HuH-7 (cell line): ENCODE measurements at regions not wholly inside any gene's neighbourhood (a gene's known extent, or its start where the extent isn't known, plus 50 kb on each side); places are given as distances from the start of the nearest gene placed in this dataset.
"Not testable (repeated sequence)": the region's sequence is repeated elsewhere in the genome, so short reads cannot be mapped to it uniquely, and the experiment has no call there.

Experiments
- DNase-seq: peaks from one replicate; pipeline ENCODE4 v3.0.0; 2011; ENCODE audit warnings: low spot score

- no peak for DNase-seq
Observed at GRCh38 chr4:134145369-134145768, 56.2 kb downstream of the PABPC4L start.

- DNase-seq: no peak
Observed at GRCh38 chr4:134144337-134144736, 57.3 kb downstream of the PABPC4L start.

- no peak for DNase-seq
Observed at GRCh38 chr4:134141728-134142127, 59.9 kb downstream of the PABPC4L start.

GRCh38 chr4:134139188-134139587 is 62.4 kb downstream of the PABPC4L start:
- DNase-seq: no peak

GRCh38 chr4:134132086-134132783 is 69.4 kb downstream of the PABPC4L start:
- no peak for DNase-seq

GRCh38 chr4:134126955-134127354 is 74.6 kb downstream of the PABPC4L start:
- no peak for DNase-seq

GRCh38 chr4:134126000-134126560 is 75.5 kb downstream of the PABPC4L start:
- DNase-seq: no peak

GRCh38 chr4:134122903-134123302 is 78.7 kb downstream of the PABPC4L start:
- DNase-seq: no peak

GRCh38 chr4:134117392-134118183 is 84.0 kb downstream of the PABPC4L start:
- DNase-seq: no peak

- no peak for DNase-seq
Observed at GRCh38 chr4:134089885-134090284, 111.7 kb downstream of the PABPC4L start.

- DNase-seq: no peak
Observed at GRCh38 chr4:134085496-134085895, 116.1 kb downstream of the PABPC4L start.

GRCh38 chr4:134079085-134079484 is 122.5 kb downstream of the PABPC4L start:
- not testable (repeated sequence) for DNase-seq

GRCh38 chr4:134078230-134078914 is 123.2 kb downstream of the PABPC4L start:
- no peak for DNase-seq

GRCh38 chr4:134073711-134074110 is 127.9 kb downstream of the PABPC4L start:
- no peak for DNase-seq

- DNase-seq: no peak
Observed at GRCh38 chr4:134072137-134072536, 129.5 kb downstream of the PABPC4L start.

- no peak for DNase-seq
Observed at GRCh38 chr4:134070174-134070573, 131.4 kb downstream of the PABPC4L start.

- DNase-seq: no peak
Observed at GRCh38 chr4:134057356-134057755, 144.2 kb downstream of the PABPC4L start.

GRCh38 chr4:134046221-134046620 is 155.4 kb downstream of the PABPC4L start:
- DNase-seq: not testable (repeated sequence)

GRCh38 chr4:134045411-134045810 is 156.2 kb downstream of the PABPC4L start:
- no peak for DNase-seq

GRCh38 chr4:134043266-134043665 is 158.3 kb downstream of the PABPC4L start:
- DNase-seq: no peak

- no peak for DNase-seq
Observed at GRCh38 chr4:134028421-134028820, 173.2 kb downstream of the PABPC4L start.

GRCh38 chr4:134027931-134028330 is 173.7 kb downstream of the PABPC4L start:
- no peak for DNase-seq

- peak; percentile 1 for DNase-seq
Observed at GRCh38 chr4:134024251-134024650, 177.3 kb downstream of the PABPC4L start.
